GM13976 (cell line): ENCODE measurements at regions not wholly inside any gene's neighbourhood (a gene's known extent, or its start where the extent isn't known, plus 50 kb on each side); places are given as distances from the start of the nearest gene placed in this dataset.

ENCODE experiments used
- DNase-seq: peaks from one replicate; pipeline ENCODE4 v3.0.0; 2012; ENCODE audit warnings: low spot score
- in situ Hi-C: fragments of 300-500 bp; cut with MboI; formaldehyde crosslinking; loops from one replicate; pipeline ENCODE4 v1.12.0; 2022; ENCODE audit warnings: low sequenced_read_pairs, mixed read lengths, inconsistent platforms; ENCODE audit not compliant: unreplicated experiment
- TF ChIP-seq, protein P1 (sequence below): IDR thresholded peaks from 2 replicates; pipeline ENCODE4 v1.5.1; 2012; ENCODE audit warnings: borderline replicate concordance, mild to moderate bottlenecking; ENCODE audit not compliant: insufficient read depth; ENCODE audit errors: extremely low read depth, missing control alignments, control extremely low read depth

DNA sequence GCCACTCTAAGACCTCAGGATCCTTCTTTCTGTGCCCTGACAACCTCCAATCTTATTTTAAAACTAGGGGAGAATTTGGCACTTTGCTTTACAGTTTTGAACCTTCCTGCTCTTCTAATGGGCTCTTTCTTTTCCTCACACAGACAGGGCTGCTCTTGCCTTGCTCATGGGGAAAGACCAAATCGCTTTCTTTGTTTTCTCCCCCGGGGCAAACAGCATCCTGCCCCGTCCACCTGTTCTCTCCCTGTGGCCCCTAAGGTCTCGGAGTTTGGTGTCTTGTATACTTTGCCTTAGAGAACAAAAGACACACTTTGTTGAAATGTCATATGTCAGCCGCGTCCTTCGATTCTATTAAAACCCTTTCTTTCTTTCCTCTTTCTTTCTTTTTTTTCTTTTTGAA lies 306.7 kb upstream of the SALL1 start:
- DNase-seq, result no peak
- TF ChIP-seq, protein P1, sequence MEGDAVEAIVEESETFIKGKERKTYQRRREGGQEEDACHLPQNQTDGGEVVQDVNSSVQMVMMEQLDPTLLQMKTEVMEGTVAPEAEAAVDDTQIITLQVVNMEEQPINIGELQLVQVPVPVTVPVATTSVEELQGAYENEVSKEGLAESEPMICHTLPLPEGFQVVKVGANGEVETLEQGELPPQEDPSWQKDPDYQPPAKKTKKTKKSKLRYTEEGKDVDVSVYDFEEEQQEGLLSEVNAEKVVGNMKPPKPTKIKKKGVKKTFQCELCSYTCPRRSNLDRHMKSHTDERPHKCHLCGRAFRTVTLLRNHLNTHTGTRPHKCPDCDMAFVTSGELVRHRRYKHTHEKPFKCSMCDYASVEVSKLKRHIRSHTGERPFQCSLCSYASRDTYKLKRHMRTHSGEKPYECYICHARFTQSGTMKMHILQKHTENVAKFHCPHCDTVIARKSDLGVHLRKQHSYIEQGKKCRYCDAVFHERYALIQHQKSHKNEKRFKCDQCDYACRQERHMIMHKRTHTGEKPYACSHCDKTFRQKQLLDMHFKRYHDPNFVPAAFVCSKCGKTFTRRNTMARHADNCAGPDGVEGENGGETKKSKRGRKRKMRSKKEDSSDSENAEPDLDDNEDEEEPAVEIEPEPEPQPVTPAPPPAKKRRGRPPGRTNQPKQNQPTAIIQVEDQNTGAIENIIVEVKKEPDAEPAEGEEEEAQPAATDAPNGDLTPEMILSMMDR, result no peak
- in situ Hi-C loops, result no loop called here

DNA sequence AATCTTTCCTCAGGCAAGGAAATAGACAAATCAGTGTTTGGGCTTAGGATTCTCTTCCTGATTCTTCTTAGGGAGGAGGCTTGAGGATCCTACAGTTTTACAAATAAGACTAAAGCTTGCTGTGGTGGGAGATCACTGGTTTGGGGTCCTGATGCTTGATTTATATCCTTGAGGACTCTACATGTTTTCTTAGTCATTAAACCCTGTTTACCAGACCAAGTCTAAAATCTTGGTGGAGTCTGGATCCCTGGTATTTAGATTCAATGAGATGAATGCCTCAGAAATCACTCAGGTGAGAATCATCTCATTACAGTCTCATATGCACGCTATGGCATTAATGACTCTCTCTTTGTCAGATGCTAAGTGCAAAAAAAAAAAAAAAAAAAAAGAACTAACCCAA lies 304.3 kb upstream of the SALL1 start:
- TF ChIP-seq, protein P1, result no peak
- DNase-seq, result no peak
- in situ Hi-C loops, result no loop called here

DNA sequence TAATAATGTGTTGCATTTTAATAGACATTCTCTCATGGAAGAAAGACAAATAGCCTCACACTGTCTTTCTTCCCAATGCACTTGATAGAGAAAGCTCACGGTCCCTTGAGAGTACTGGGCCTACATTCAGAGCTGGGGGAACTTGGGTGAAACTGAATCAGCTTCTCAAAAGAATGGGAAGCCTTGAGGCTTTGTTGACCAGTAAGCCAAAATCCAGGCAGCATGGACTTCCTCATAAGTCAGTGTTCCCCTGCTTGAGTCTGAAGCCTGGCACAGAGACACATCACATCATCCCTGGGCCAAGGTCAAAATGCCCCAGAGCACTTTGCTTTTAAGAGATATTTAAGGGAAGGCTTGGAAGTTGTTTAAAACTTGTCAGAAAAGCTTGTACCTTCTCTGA lies 302.2 kb upstream of the SALL1 start:
- no peak for DNase-seq
- in situ Hi-C loops, result no loop called here
- TF ChIP-seq, protein P1, result no peak

DNA sequence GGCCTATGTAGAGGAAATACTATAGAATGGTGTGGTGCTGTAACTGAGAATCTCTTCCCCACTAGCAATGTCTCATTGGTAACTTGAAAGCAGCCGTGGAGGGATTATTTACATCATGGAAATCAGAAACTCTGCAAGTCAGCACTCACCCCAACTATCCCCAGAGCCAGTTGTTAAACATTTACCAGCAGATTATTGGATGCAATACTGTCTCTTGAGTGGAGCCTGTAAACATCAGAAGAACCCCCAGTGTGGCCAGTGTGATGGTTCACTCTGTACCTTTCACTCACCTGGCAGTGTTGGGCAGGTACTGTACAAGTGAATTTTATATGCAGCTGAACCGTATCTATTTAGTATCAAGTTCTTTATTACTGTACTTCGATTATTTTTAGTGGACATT lies 299.8 kb upstream of the SALL1 start:
- TF ChIP-seq, protein P1, result no peak
- DNase-seq, result no peak
- in situ Hi-C loops, result no loop called here

DNA sequence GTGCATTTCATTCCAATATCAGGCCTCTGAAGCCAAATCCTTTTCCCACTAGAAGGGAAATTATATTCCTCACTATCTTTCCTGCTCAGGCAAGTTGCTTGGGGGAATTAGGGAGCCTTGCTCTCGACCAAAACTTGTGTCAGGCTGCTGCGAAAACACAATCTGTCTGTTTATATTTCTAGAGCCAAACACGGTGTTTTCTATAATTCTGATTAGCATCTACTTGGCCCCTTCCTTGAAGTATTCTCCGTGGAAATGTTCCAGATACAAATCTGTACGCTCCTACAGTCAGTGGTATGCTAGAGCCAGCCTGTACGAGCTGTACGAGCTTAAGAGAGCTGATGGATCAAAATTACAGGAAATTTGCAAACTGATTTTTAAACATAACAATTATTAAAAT lies 299.3 kb upstream of the SALL1 start:
- no peak for DNase-seq
- TF ChIP-seq, protein P1, result no peak
- in situ Hi-C loops, result no loop called here

DNA sequence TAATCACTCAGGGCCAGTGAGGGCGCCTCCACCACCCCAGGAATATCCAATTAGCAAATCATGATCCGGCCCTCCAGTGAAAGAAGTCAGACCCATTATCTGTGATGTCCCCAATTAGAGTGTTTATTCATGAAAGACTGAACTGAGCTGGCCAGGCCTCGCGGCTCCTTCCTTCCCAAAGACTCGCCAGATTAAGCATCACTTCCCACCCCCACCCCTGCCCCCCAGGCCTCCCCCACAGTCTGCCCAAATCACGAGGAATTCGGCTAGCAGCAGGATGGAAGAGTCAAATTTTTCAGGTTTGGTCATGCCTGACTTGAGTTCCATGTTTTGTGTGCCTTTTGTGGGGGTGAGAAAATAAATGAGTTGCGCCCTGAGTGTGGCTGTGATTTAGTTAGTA lies 298.4 kb upstream of the SALL1 start:
- in situ Hi-C loops, result no loop called here
- TF ChIP-seq, protein P1, result no peak
- no peak for DNase-seq

DNA sequence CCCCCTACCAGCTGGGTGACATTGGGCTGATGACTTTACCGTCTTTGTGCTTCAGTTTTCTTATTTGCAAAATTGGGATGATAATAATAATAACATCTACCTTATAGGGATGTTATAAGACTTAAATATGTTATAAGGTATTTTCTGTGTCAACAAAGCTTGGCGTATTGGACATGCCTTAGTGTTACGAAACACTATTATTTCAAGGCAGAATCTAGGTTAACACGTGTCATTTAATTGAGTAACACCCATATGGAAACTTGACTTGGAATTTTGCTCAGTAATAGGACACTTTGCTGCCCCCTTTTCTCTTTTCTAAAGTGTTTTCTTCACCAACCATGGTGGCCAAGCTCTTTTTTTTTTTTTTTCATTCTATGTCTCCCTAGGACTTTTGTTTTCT lies 294.2 kb upstream of the SALL1 start:
- TF ChIP-seq, protein P1, result no peak
- DNase-seq, result no peak
- in situ Hi-C loops, result no loop called here
